ENCODE measurements at regions not wholly inside any gene's neighbourhood (a gene's known extent, or its start where the extent isn't known, plus 50 kb on each side); places are given as distances from the start of the nearest gene placed in this dataset.

- H3K4me3 ChIP-seq (ENCODE audit: low read depth in 1 of 2, low read length in 2 of 2) = no peak overlapping the region
- no peaks in the 10 kb centered on the region for H3K9me3 ChIP-seq (ENCODE audit: control insufficient read depth in 2 of 2, insufficient read depth in 1 of 2, low read depth in 1 of 2, low read length in 1 of 2)
- peaks cover 8 to 11% of the 10 kb centered on the region in 2 donors for H3K27me3 ChIP-seq (ENCODE audit: control insufficient read depth in 1 of 2, insufficient read depth in 2 of 2, low read length in 2 of 2)
- H3K27ac ChIP-seq (ENCODE audit: low read depth in 2 of 2, low read length in 1 of 2) = no peak overlapping the region
- peaks cover 0 to 2% of the 10 kb centered on the region in 2 donors for H3K4me1 ChIP-seq (ENCODE audit: control insufficient read depth in 2 of 2, insufficient read depth in 2 of 2, low read length in 1 of 2)
- no peaks in the 10 kb centered on the region for H3K36me3 ChIP-seq (ENCODE audit: control insufficient read depth in 2 of 2, insufficient read depth in 2 of 2, low read length in 1 of 2)
- WGBS, 2 donors = 21 to 26% methylated on average over 3 of the region's 3 CpGs
Observed at GRCh38 chr6:28656715-28657114, 131.0 kb downstream of the GPX5 start.

GRCh38 chr6:28657381-28657768 is 131.7 kb downstream of the GPX5 start:
- H3K27me3 ChIP-seq (ENCODE audit: control insufficient read depth in 1 of 2, insufficient read depth in 2 of 2, low read length in 2 of 2) = peaks cover 8 to 11% of the 10 kb centered on the region in 2 donors
- H3K4me1 ChIP-seq (ENCODE audit: control insufficient read depth in 2 of 2, insufficient read depth in 2 of 2, low read length in 1 of 2) = peaks cover 0 to 2% of the 10 kb centered on the region in 2 donors
- H3K4me3 ChIP-seq (ENCODE audit: low read depth in 1 of 2, low read length in 2 of 2) = peak overlapping the region in 1 of 2 donors; percentile 33
- H3K36me3 ChIP-seq (ENCODE audit: control insufficient read depth in 2 of 2, insufficient read depth in 2 of 2, low read length in 1 of 2) = no peaks in the 10 kb centered on the region
- WGBS, 2 donors = 4 to 5% methylated on average over 10 of the region's 10 CpGs
- H3K9me3 ChIP-seq (ENCODE audit: control insufficient read depth in 2 of 2, insufficient read depth in 1 of 2, low read depth in 1 of 2, low read length in 1 of 2) = no peaks in the 10 kb centered on the region
- H3K27ac ChIP-seq (ENCODE audit: low read depth in 2 of 2, low read length in 1 of 2) = no peak overlapping the region

- peaks cover 8 to 11% of the 10 kb centered on the region in 2 donors for H3K27me3 ChIP-seq (ENCODE audit: control insufficient read depth in 1 of 2, insufficient read depth in 2 of 2, low read length in 2 of 2)
- H3K36me3 ChIP-seq (ENCODE audit: control insufficient read depth in 2 of 2, insufficient read depth in 2 of 2, low read length in 1 of 2) = no peaks in the 10 kb centered on the region
- peaks cover 0 to 2% of the 10 kb centered on the region in 2 donors for H3K4me1 ChIP-seq (ENCODE audit: control insufficient read depth in 2 of 2, insufficient read depth in 2 of 2, low read length in 1 of 2)
- peak overlapping the region in 1 of 2 donors; percentile 33 for H3K4me3 ChIP-seq (ENCODE audit: low read depth in 1 of 2, low read length in 2 of 2)
- H3K27ac ChIP-seq (ENCODE audit: low read depth in 2 of 2, low read length in 1 of 2) = no peak overlapping the region
- 4 to 7% methylated on average over 27 of the region's 27 CpGs for WGBS, 2 donors
- H3K9me3 ChIP-seq (ENCODE audit: control insufficient read depth in 2 of 2, insufficient read depth in 1 of 2, low read depth in 1 of 2, low read length in 1 of 2) = no peaks in the 10 kb centered on the region
Observed at GRCh38 chr6:28657769-28658465, 132.2 kb downstream of the GPX5 start.

DNA sequence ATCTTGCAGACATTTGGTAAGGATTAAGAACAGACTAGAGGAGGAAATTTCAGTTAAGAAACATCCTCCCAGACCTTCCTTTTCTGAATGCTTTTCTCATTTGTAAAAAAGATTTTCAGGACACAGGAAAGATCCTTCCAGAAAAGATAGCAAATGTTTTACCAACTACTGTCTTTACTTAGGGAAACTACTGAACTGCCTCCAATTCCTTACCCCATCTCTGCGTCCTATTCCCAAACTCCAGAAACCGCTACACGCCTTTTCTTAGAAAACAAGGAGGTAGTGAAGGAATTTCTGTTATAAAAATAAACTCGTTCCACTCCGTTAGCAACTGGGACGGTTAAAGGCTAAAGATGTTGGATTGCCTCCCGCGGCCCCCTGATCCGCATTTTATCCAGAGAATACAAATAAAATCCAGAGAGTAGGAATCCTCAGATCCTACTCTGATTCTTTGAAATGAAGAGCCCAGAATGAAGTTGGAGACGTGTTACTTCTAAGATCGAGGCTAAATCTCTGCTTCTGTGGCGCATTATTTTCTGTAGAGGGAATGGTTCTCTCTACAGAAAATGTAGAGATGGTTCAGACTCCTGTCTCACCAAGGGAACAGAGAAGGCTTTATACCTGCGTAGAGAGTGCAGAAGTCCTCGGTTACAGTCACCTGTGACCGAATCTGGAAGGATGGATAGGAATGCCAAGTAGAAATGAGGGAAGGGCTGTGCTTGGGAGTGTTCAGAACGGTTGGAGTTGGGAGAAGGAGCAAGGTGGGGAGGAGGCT is 133.0 kb downstream of the GPX5 start:
- H3K27ac ChIP-seq (ENCODE audit: low read depth in 2 of 2, low read length in 1 of 2) = no peak overlapping the region

DNA sequence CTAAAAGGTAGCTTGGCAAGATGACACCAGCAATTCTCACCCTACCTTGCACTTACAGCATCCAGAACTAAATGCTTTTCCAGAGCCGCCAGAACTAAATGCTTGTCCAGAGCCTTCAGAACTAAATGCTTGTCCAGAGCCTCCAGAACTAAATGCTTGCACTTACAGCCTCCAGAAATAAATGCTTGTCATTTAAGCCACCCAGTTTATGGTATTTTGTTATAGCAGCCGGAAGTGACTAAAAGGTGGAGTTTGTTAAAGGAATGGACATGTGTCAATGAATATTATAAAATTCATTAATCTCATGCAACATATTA is 133.5 kb downstream of the GPX5 start:
- H3K27me3 ChIP-seq (ENCODE audit: control insufficient read depth in 1 of 2, insufficient read depth in 2 of 2, low read length in 2 of 2) = peaks cover 7 to 11% of the 10 kb centered on the region in 2 donors
- H3K36me3 ChIP-seq (ENCODE audit: control insufficient read depth in 2 of 2, insufficient read depth in 2 of 2, low read length in 1 of 2) = no peaks in the 10 kb centered on the region
- H3K4me1 ChIP-seq (ENCODE audit: control insufficient read depth in 2 of 2, insufficient read depth in 2 of 2, low read length in 1 of 2) = peaks cover 0 to 2% of the 10 kb centered on the region in 2 donors
- WGBS, 2 donors = 37 to 46% methylated on average over 2 of the region's 2 CpGs
- no peak overlapping the region for H3K4me3 ChIP-seq (ENCODE audit: low read depth in 1 of 2, low read length in 2 of 2)
- H3K27ac ChIP-seq (ENCODE audit: low read depth in 2 of 2, low read length in 1 of 2) = no peak overlapping the region
- no peaks in the 10 kb centered on the region for H3K9me3 ChIP-seq (ENCODE audit: control insufficient read depth in 2 of 2, insufficient read depth in 1 of 2, low read depth in 1 of 2, low read length in 1 of 2)

More for the DNA sequence above, 133.0 kb downstream of the GPX5 start:
- no peaks in the 10 kb centered on the region for H3K36me3 ChIP-seq (ENCODE audit: control insufficient read depth in 2 of 2, insufficient read depth in 2 of 2, low read length in 1 of 2)
- H3K4me1 ChIP-seq (ENCODE audit: control insufficient read depth in 2 of 2, insufficient read depth in 2 of 2, low read length in 1 of 2) = peaks cover 0 to 2% of the 10 kb centered on the region in 2 donors
- H3K27me3 ChIP-seq (ENCODE audit: control insufficient read depth in 1 of 2, insufficient read depth in 2 of 2, low read length in 2 of 2) = peaks cover 8 to 11% of the 10 kb centered on the region in 2 donors
- 3 to 4% methylated on average over 16 of the region's 16 CpGs for WGBS, 2 donors
- H3K4me3 ChIP-seq (ENCODE audit: low read depth in 1 of 2, low read length in 2 of 2) = no peak overlapping the region
- H3K9me3 ChIP-seq (ENCODE audit: control insufficient read depth in 2 of 2, insufficient read depth in 1 of 2, low read depth in 1 of 2, low read length in 1 of 2) = no peaks in the 10 kb centered on the region

DNA sequence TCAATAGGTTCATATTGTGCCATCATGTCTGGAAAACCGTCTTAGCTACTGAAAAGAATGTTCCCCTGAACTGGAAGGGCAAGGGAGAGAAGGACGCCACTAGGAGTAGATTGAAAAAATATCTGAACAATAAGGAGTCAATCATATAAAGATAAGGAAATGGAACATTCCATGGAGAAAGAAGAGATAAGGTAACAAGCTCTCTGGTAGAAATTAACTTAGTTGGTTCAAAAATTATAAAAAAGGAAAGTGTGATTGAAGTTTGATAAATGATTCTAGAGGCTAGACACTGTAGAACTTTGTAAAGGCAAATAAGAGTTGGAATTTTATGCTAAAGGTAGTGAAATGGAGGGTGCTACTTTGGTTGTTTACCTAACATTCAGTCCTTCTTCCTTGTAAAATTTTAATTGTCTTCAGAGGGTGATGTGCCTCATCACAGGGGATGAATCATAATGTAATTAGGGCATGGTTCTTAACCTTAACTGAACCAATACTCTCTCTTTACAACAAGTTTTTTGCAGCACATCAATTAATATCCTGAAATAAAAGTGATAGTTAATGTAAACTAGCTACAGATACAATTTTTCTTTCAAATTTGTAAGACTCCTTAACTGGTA is 135.5 kb downstream of the GPX5 start:
- Histone ChIP-seq H3K4me1 (ENCODE audit: control insufficient read depth in 2 of 2, insufficient read depth in 2 of 2, low read length in 1 of 2) (peaks cover 0 to 2% of the 10 kb centered on the region in 2 donors), H3K27ac (ENCODE audit: low read depth in 2 of 2, low read length in 1 of 2) (no peak overlapping the region), H3K4me3 (ENCODE audit: low read depth in 1 of 2, low read length in 2 of 2) (no peak overlapping the region), H3K27me3 (ENCODE audit: control insufficient read depth in 1 of 2, insufficient read depth in 2 of 2, low read length in 2 of 2) (peaks cover 4 to 11% of the 10 kb centered on the region in 2 donors), H3K9me3 (ENCODE audit: control insufficient read depth in 2 of 2, insufficient read depth in 1 of 2, low read depth in 1 of 2, low read length in 1 of 2) (no peaks in the 10 kb centered on the region), H3K36me3 (ENCODE audit: control insufficient read depth in 2 of 2, insufficient read depth in 2 of 2, low read length in 1 of 2) (no peaks in the 10 kb centered on the region)
- 49 to 66% methylated on average over 2 of the region's 2 CpGs for WGBS, 2 donors

DNA sequence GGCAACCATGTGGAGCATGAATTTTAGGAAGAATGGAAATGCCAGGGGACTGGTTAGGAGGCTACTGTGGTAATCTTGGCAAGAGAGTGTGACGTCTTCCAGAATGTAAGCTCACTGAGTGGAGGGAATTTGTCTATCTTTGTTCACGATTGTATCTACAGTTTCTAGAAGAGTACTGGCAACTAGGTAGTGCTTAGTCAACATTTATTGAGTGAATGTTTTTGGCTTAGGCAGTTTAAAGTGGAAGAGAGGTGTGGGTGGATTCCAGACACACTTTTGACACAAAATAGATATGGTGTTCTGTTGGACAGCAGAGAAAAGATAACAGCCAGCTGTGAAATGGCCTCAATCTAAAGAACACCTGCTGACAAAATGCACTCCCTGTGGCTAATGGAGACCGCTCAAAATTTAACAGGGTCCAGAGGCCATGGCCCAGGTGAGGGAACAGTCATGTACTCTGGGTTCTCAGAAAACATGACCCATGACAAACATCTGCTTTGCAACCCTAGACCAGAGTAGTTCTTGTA is 139.3 kb downstream of the GPX5 start:
- H3K9me3 ChIP-seq (ENCODE audit: control insufficient read depth in 2 of 2, insufficient read depth in 1 of 2, low read depth in 1 of 2, low read length in 1 of 2) = no peaks in the 10 kb centered on the region
- H3K4me3 ChIP-seq (ENCODE audit: low read depth in 1 of 2, low read length in 2 of 2) = no peak overlapping the region
- H3K36me3 ChIP-seq (ENCODE audit: control insufficient read depth in 2 of 2, insufficient read depth in 2 of 2, low read length in 1 of 2) = no peaks in the 10 kb centered on the region
- 87 to 94% methylated on average over 3 of the region's 3 CpGs for WGBS, 2 donors
- H3K27ac ChIP-seq (ENCODE audit: low read depth in 2 of 2, low read length in 1 of 2) = no peak overlapping the region
- H3K4me1 ChIP-seq (ENCODE audit: control insufficient read depth in 2 of 2, insufficient read depth in 2 of 2, low read length in 1 of 2) = no peaks in the 10 kb centered on the region
- peaks cover 0 to under 1% of the 10 kb centered on the region in 2 donors for H3K27me3 ChIP-seq (ENCODE audit: control insufficient read depth in 1 of 2, insufficient read depth in 2 of 2, low read length in 2 of 2)

GRCh38 chr6:28673417-28673786 is 147.7 kb downstream of the GPX5 start:
- Histone ChIP-seq H3K27me3 (ENCODE audit: control insufficient read depth in 1 of 2, insufficient read depth in 2 of 2, low read length in 2 of 2) (peaks cover 2 to 5% of the 10 kb centered on the region in 2 donors), H3K27ac (ENCODE audit: low read depth in 2 of 2, low read length in 1 of 2) (no peak overlapping the region), H3K9me3 (ENCODE audit: control insufficient read depth in 2 of 2, insufficient read depth in 1 of 2, low read depth in 1 of 2, low read length in 1 of 2) (no peaks in the 10 kb centered on the region), H3K4me3 (ENCODE audit: low read depth in 1 of 2, low read length in 2 of 2) (no peak overlapping the region), H3K36me3 (ENCODE audit: control insufficient read depth in 2 of 2, insufficient read depth in 2 of 2, low read length in 1 of 2) (no peaks in the 10 kb centered on the region), H3K4me1 (ENCODE audit: control insufficient read depth in 2 of 2, insufficient read depth in 2 of 2, low read length in 1 of 2) (no peaks in the 10 kb centered on the region)
- 64 to 67% methylated on average over 3 of the region's 3 CpGs for WGBS, 2 donors

DNA sequence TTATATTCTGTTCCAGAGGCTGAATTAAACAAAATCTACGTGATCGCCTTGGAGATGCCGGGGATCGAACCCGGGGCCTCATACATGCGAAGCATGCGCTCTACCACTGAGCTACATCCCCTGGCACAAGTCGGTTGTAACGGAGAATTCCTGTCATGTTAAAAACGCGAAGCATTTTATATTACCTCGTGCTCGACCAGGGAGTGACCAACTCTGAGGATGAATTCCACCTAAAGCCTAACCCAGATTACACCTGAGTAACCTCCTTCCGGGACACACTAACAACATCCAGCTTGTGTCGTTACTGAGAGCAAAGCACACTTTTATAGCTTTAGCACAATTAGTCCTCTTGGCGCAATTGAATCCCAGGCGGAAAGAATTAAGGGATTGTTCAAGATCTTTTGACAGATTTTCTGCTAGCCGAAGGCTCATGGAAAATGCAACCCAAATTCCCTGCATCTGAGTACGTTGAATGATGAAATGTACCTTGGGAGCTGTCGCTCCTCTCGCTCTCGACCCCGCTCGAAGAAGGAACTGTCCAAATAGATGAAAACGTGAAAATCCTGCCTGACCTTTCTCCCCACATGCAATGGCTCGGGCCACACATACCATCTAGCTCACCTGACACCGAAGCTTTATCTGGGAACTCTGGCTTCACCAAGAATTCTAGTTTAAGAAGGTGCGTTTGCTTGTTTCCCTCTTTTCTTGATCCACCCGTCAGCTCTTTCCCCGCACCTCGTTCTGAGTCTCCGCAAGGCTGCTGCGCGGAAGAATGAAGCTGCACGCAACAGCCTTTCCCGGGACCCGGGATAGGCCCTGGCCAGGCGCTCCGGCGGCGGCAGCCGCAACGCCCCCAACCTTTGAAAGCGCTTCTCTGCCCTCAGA is 148.3 kb downstream of the GPX5 start:
- peaks cover 2 to 5% of the 10 kb centered on the region in 2 donors for H3K27me3 ChIP-seq (ENCODE audit: control insufficient read depth in 1 of 2, insufficient read depth in 2 of 2, low read length in 2 of 2)
- WGBS, 2 donors = 2 to 4% methylated on average over 44 of the region's 44 CpGs
- no peaks in the 10 kb centered on the region for H3K36me3 ChIP-seq (ENCODE audit: control insufficient read depth in 2 of 2, insufficient read depth in 2 of 2, low read length in 1 of 2)
- H3K9me3 ChIP-seq (ENCODE audit: control insufficient read depth in 2 of 2, insufficient read depth in 1 of 2, low read depth in 1 of 2, low read length in 1 of 2) = no peaks in the 10 kb centered on the region
- no peak overlapping the region for H3K27ac ChIP-seq (ENCODE audit: low read depth in 2 of 2, low read length in 1 of 2)
- peak overlapping the region; percentile 6 to 31 for H3K4me3 ChIP-seq (ENCODE audit: low read depth in 1 of 2, low read length in 2 of 2)
- H3K4me1 ChIP-seq (ENCODE audit: control insufficient read depth in 2 of 2, insufficient read depth in 2 of 2, low read length in 1 of 2) = no peaks in the 10 kb centered on the region
